GM11168 (cell line): ENCODE measurements at regions not wholly inside any gene's neighbourhood (a gene's known extent, or its start where the extent isn't known, plus 50 kb on each side); places are given as distances from the start of the nearest gene placed in this dataset.
"Not testable (repeated sequence)": the region's sequence is repeated elsewhere in the genome, so short reads cannot be mapped to it uniquely, and the experiment has no call there.

Experiments used
- in situ Hi-C: fragments of 300-500 bp; cut with MboI; formaldehyde crosslinking; loops from one replicate; pipeline ENCODE4 v1.12.0; 2022; ENCODE audit warnings: low sequenced_read_pairs; ENCODE audit not compliant: unreplicated experiment

- in situ Hi-C loops: not testable (repeated sequence)
Measured at GRCh38 chr2:91497129-91498064, 2805.9 kb downstream of the RPIA start.

- in situ Hi-C loops: not testable (repeated sequence)
Measured at GRCh38 chr2:91498065-91498449, 2806.6 kb downstream of the RPIA start.

GRCh38 chr2:91498513-91499250, 2807.2 kb downstream of the RPIA start:
- in situ Hi-C loops: not testable (repeated sequence)

GRCh38 chr2:91499431-91500050, 2808.1 kb downstream of the RPIA start:
- in situ Hi-C loops: loop anchor here (10.0 kb wide), 1 partner anchor 1205 kb away; no protein-coding TSS in a partner anchor

- in situ Hi-C loops: loop anchor here (10.0 kb wide), 1 partner anchor 1206 kb away; no protein-coding TSS in a partner anchor
Measured at GRCh38 chr2:91500246-91500977, 2808.9 kb downstream of the RPIA start.

- in situ Hi-C loops: loop anchor here (10.0 kb wide), 1 partner anchor 1206 kb away; no protein-coding TSS in a partner anchor
Measured at GRCh38 chr2:91500978-91501310, 2809.5 kb downstream of the RPIA start.

GRCh38 chr2:91501481-91502080, 2810.1 kb downstream of the RPIA start:
- in situ Hi-C loops: loop anchor here (10.0 kb wide), 1 partner anchor 1207 kb away; no protein-coding TSS in a partner anchor

GRCh38 chr2:91503572-91503958, 2812.1 kb downstream of the RPIA start:
- in situ Hi-C loops: loop anchor here (10.0 kb wide), 1 partner anchor 1209 kb away; no protein-coding TSS in a partner anchor

- in situ Hi-C loops: loop anchor here (10.0 kb wide), 1 partner anchor 1209 kb away; no protein-coding TSS in a partner anchor
Measured at GRCh38 chr2:91503959-91504741, 2812.7 kb downstream of the RPIA start.

GRCh38 chr2:91508816-91509215, 2817.3 kb downstream of the RPIA start:
- in situ Hi-C loops: loop anchor here (10.0 kb wide), 1 partner anchor 1214 kb away; no protein-coding TSS in a partner anchor

GRCh38 chr2:91509276-91509675, 2817.8 kb downstream of the RPIA start:
- in situ Hi-C loops: loop anchor here (10.0 kb wide), 1 partner anchor 1214 kb away; no protein-coding TSS in a partner anchor

GRCh38 chr2:91511166-91511565, 2819.7 kb downstream of the RPIA start:
- in situ Hi-C loops: not testable (repeated sequence)

GRCh38 chr2:91515966-91516365, 2824.5 kb downstream of the RPIA start:
- in situ Hi-C loops: not testable (repeated sequence)

- in situ Hi-C loops: not testable (repeated sequence)
Measured at GRCh38 chr2:91516669-91517068, 2825.2 kb downstream of the RPIA start.

- in situ Hi-C loops: not testable (repeated sequence)
Measured at GRCh38 chr2:91517846-91518245, 2826.4 kb downstream of the RPIA start.

GRCh38 chr2:91518361-91518981, 2827.0 kb downstream of the RPIA start:
- in situ Hi-C loops: not testable (repeated sequence)

GRCh38 chr2:91519359-91519758, 2827.9 kb downstream of the RPIA start:
- in situ Hi-C loops: not testable (repeated sequence)

GRCh38 chr2:91519914-91520313, 2828.4 kb downstream of the RPIA start:
- in situ Hi-C loops: not testable (repeated sequence)
